Endothelial cell of umbilical vein (primary cell): ENCODE measurements at regions not wholly inside any gene's neighbourhood (a gene's known extent, or its start where the extent isn't known, plus 50 kb on each side); places are given as distances from the start of the nearest gene placed in this dataset.

Experiments
- BruUV-seq: library from RNA; stranded (reverse); fragments of 400-500 nt; replicated peaks from 2 replicates; lab custom pipeline; 2021; lab: Mats Ljungman, UMichigan
- CTCF ChIA-PET: fragments of 300-600, 350-600 bp; sonication (Branson Sonifier 250); formaldehyde crosslinking; loops from one replicate; lab custom pipeline; 2021; ENCODE audit warnings: antibody characterized with exemption, inconsistent platforms; lab: Charles Lee
- POLR2A ChIA-PET: fragments of 300-600, 350-600 bp; sonication (Branson Sonifier 250); formaldehyde crosslinking; loops from one replicate; lab custom pipeline; 2021; ENCODE audit warnings: antibody characterized with exemption, inconsistent platforms; lab: Charles Lee
- DNase-seq: peaks from one replicate; pipeline ENCODE4 v3.0.0-alpha.2; 2011; ENCODE audit warnings: low read depth, low spot score
- FAIRE-seq: peaks from 2 replicates; lab custom pipeline; 2011; peaks lifted over from hg19 to GRCh38; lab: Jason Lieb, UNC
- H2AFZ ChIP-seq: 2 replicates; pipeline ENCODE4 v1.6.0; 2012; ENCODE audit warnings: low read depth, low read length, control low read depth, inconsistent platforms
- H3K27ac ChIP-seq: 2 replicates; pipeline ENCODE4 v1.5.1; 2011; ENCODE audit warnings: low read depth, mild to moderate bottlenecking, control low read depth, low read length, moderate library complexity; ENCODE audit not compliant: insufficient read depth
- H3K27me3 ChIP-seq, 2 experiments: 2 replicates each; pipeline versions ENCODE4 v1.6.0 to v1.6.1; 2011; ENCODE audit warnings: low read length in 2 of 2, mixed read lengths in 1 of 2; ENCODE audit not compliant: control insufficient read depth in 2 of 2, insufficient read depth in 2 of 2
- H3K36me3 ChIP-seq, 2 experiments: 2 replicates in 1 of 2; 3 replicates in 1 of 2; pipeline ENCODE4 v1.5.1; 2011; ENCODE audit warnings: low read length in 2 of 2, mild to moderate bottlenecking in 1 of 2, moderate library complexity in 1 of 2; ENCODE audit not compliant: control insufficient read depth in 2 of 2, insufficient read depth in 2 of 2; ENCODE audit errors: extremely low read depth in 1 of 2
- H3K4me1 ChIP-seq: 3 replicates; pipeline ENCODE4 v1.5.1; 2011; ENCODE audit warnings: mild to moderate bottlenecking, low read length; ENCODE audit not compliant: control insufficient read depth, insufficient read depth; ENCODE audit errors: extremely low read depth
- H3K4me2 ChIP-seq: 2 replicates; pipeline ENCODE4 v1.6.1; 2011; ENCODE audit warnings: low read length, control low read depth, mixed read lengths; ENCODE audit not compliant: insufficient read depth
- H3K4me3 ChIP-seq, 3 experiments: fragments of 200-600 bp in 1 of 3; sonication (generic), shearing (Covaris generic) in 1 of 3; replicated peaks in 1 of 3; 2 replicates each; pipeline ENCODE4 v1.5.1; 2011 to 2016; ENCODE audit warnings: control low read depth in 3 of 3, low read length in 3 of 3, mild to moderate bottlenecking in 2 of 3, inconsistent platforms in 1 of 3, low read depth in 1 of 3, moderate library complexity in 1 of 3; ENCODE audit not compliant: insufficient read depth in 1 of 3
- H3K79me2 ChIP-seq: 2 replicates; pipeline ENCODE4 v1.6.0; 2012; ENCODE audit warnings: low read length, inconsistent platforms; ENCODE audit not compliant: control insufficient read depth, insufficient read depth
- H3K9ac ChIP-seq: replicated peaks from 2 replicates; pipeline ENCODE3; 2011; ENCODE audit warnings: low read length, control low read depth; ENCODE audit not compliant: insufficient read depth; ENCODE audit errors: extremely low read depth
- H3K9me1 ChIP-seq: replicated peaks from 3 replicates; pipeline ENCODE4 v1.6.0; 2011; ENCODE audit warnings: mild to moderate bottlenecking, low read length; ENCODE audit not compliant: control insufficient read depth, insufficient read depth; ENCODE audit errors: extremely low read depth
- H3K9me3 ChIP-seq: replicated peaks from 2 replicates; pipeline ENCODE4 v1.5.1; 2012; ENCODE audit warnings: low read length, inconsistent platforms; ENCODE audit not compliant: control insufficient read depth, insufficient read depth
- H4K20me1 ChIP-seq: replicated peaks from 2 replicates; pipeline ENCODE3; 2011; ENCODE audit warnings: mild to moderate bottlenecking, low read length; ENCODE audit not compliant: control insufficient read depth, insufficient read depth; ENCODE audit errors: extremely low read depth
- CTCF ChIP-seq, 2 donors: IDR thresholded peaks; 1 replicate in 1 of 2; 2 replicates in 1 of 2; pipeline ENCODE4 v1.5.1; 2011; ENCODE audit warnings: low read length in 2 of 2, mild to moderate bottlenecking in 2 of 2, moderate library complexity in 2 of 2, control low read depth in 1 of 2, inconsistent platforms in 1 of 2, low read depth in 1 of 2; ENCODE audit not compliant: insufficient read depth in 1 of 2; ENCODE audit errors: extremely low read depth in 1 of 2
- EZH2 ChIP-seq: IDR thresholded peaks from 2 replicates; pipeline ENCODE4 v1.6.1; 2012; ENCODE audit warnings: borderline replicate concordance, low read depth, mild to moderate bottlenecking, moderate library complexity, low read length, inconsistent platforms; ENCODE audit not compliant: severe bottlenecking
- FOS ChIP-seq: IDR thresholded peaks from 2 replicates; pipeline ENCODE4 v1.6.1; 2011; ENCODE audit warnings: mild to moderate bottlenecking, low read length, moderate library complexity, borderline replicate concordance; ENCODE audit not compliant: insufficient read depth
- GATA2 ChIP-seq: IDR thresholded peaks from 2 replicates; pipeline ENCODE4 v1.7.0; 2011; ENCODE audit warnings: low read depth, mild to moderate bottlenecking, moderate library complexity, mixed read lengths, low read length; ENCODE audit not compliant: insufficient read length, insufficient read depth
- JUN ChIP-seq: IDR thresholded peaks from 2 replicates; pipeline ENCODE4 v1.6.1; 2011; ENCODE audit warnings: borderline replicate concordance, low read depth; ENCODE audit not compliant: insufficient read length, insufficient read depth
- MAX ChIP-seq: IDR thresholded peaks from 2 replicates; pipeline ENCODE4 v1.6.1; 2011; ENCODE audit not compliant: insufficient read depth, insufficient read length
- MYC ChIP-seq: IDR thresholded peaks from one replicate; pipeline ENCODE4 v1.6.1; 2011; ENCODE audit warnings: mild to moderate bottlenecking, low read depth, low read length
- POLR2A ChIP-seq: IDR thresholded peaks from 2 replicates; pipeline ENCODE4 v1.6.1; 2012; ENCODE audit warnings: low read depth, mild to moderate bottlenecking, control low read depth, low read length
- POLR2AphosphoS5 ChIP-seq: IDR thresholded peaks from 2 replicates; pipeline ENCODE4 v1.6.1; 2012; ENCODE audit warnings: low read depth, mild to moderate bottlenecking, control low read depth, low read length, moderate library complexity; ENCODE audit not compliant: insufficient read depth
- dilution Hi-C: fragments of 300-500 bp; cut with MboI; formaldehyde crosslinking; loops from one replicate; pipeline ENCODE4 v1.15.0; 2019; ENCODE audit warnings: low sequenced_read_pairs; ENCODE audit not compliant: extremely low pct_ligation_motif_present
- intact Hi-C: fragments of 100-400 bp; cut with micrococcal nuclease; formaldehyde crosslinking; loops from one replicate; pipeline ENCODE4 v1.10.0; 2022

- FAIRE-seq (no peak), DNase-seq (no peak)
- no peaks in the 10 kb centered on the region for H3K36me3 ChIP-seq
- H2AFZ ChIP-seq, result no peak overlapping the region
- no peak for TF ChIP-seq EZH2
- TF ChIP-seq GATA2, result no peak
- no peak for TF ChIP-seq MAX
- no peak for TF ChIP-seq JUN
- TF ChIP-seq POLR2AphosphoS5, result no peak
- no peak for TF ChIP-seq MYC
- no peak for TF ChIP-seq FOS
- TF ChIP-seq POLR2A, result no peak
- no peak for TF ChIP-seq CTCF (IDR thresholded peaks at IDR 0.05; ENCODE audit: extremely low read depth in 1 of 2, insufficient read depth in 1 of 2, low read depth in 1 of 2, low read length in 2 of 2)
- no peaks in the 10 kb centered on the region for H3K9me1 ChIP-seq
- no peaks in the 10 kb centered on the region for H3K79me2 ChIP-seq
- CTCF ChIA-PET, result no interaction called here
- H3K9me3 ChIP-seq, result no peaks in the 10 kb centered on the region
- no peaks in the 10 kb centered on the region for H3K27me3 ChIP-seq
- intact Hi-C loops (no loop called here), dilution Hi-C loops (no loop called here)
- H3K4me1 ChIP-seq, result no peaks in the 10 kb centered on the region
- BruUV-seq, result no TSS peak
- H3K4me2 ChIP-seq, result no peak overlapping the region
- POLR2A ChIA-PET, result no interaction called here
- no peak overlapping the region for H3K27ac ChIP-seq
- H3K9ac ChIP-seq, result no peak overlapping the region
- H4K20me1 ChIP-seq, result no peaks in the 10 kb centered on the region
- H3K4me3 ChIP-seq, result no peak overlapping the region
Measured at GRCh38 chr13:79695754-79696153, 214.8 kb downstream of the NDFIP2 start.
